ENCODE measurements at regions not wholly inside any gene's neighbourhood (a gene's known extent, or its start where the extent isn't known, plus 50 kb on each side); places are given as distances from the start of the nearest gene placed in this dataset.

GRCh38 chr1:81703391-81703755 lies 97.4 kb upstream of the ADGRL2 start:
- TF ChIP-seq POLR2AphosphoS5 (IDR thresholded peaks at IDR 0.05) = no peak
- Histone ChIP-seq H3F3A (ENCODE audit: insufficient read depth, low read length, poor library complexity, severe bottlenecking) (no peaks in the 10 kb centered on the region), H3K27ac (ENCODE audit: low read length) (no peak overlapping the region), H3K9me2 (ENCODE audit: insufficient read depth, low read length) (no peaks in the 10 kb centered on the region), H2AFZ (ENCODE audit: low read depth, low read length) (no peak overlapping the region), H3K79me2 (replicated peaks; ENCODE audit: insufficient read depth, low read length) (no peaks in the 10 kb centered on the region), H3K4me3 (ENCODE audit: low read length) (no peak overlapping the region), H3K4me2 (ENCODE audit: low read length) (no peak overlapping the region), H3K9me3 (ENCODE audit: low read length) (no peaks in the 10 kb centered on the region), H3K27me3 (ENCODE audit: insufficient read depth, low read depth, low read length) (no peaks in the 10 kb centered on the region), H4K20me1 (ENCODE audit: insufficient read depth) (no peaks in the 10 kb centered on the region), H3K36me3 (ENCODE audit: insufficient read depth, low read length) (no peaks in the 10 kb centered on the region), H3K9ac (ENCODE audit: low read length) (no peak overlapping the region)

- TF ChIP-seq SMC3 (conservative IDR thresholded peaks at IDR 0.05; ENCODE audit: poor library complexity) = no peak
- TF ChIP-seq EZH2 (IDR thresholded peaks at IDR 0.05; ENCODE audit: borderline replicate concordance, insufficient read depth, low read length, poor library complexity, severe bottlenecking) = no peak
- TF ChIP-seq MXI1 (conservative IDR thresholded peaks at IDR 0.05; ENCODE audit: poor library complexity, severe bottlenecking) = no peak
- no peak for TF ChIP-seq POLR2AphosphoS5 (IDR thresholded peaks at IDR 0.05)
- TF ChIP-seq TAF1 (IDR thresholded peaks at IDR 0.05; ENCODE audit: low read depth) = no peak
- no peak for TF ChIP-seq RAD21 (conservative IDR thresholded peaks at IDR 0.05)
- TF ChIP-seq EP300 (conservative IDR thresholded peaks at IDR 0.05; ENCODE audit: poor library complexity, severe bottlenecking) = no peak
- TF ChIP-seq REST (IDR thresholded peaks at IDR 0.05; ENCODE audit: borderline replicate concordance) = no peak
- TF ChIP-seq CTCF (IDR thresholded peaks at IDR 0.05; ENCODE audit: poor library complexity, severe bottlenecking) = no peak
Observed at GRCh38 chr1:81702903-81703302, 97.8 kb upstream of the ADGRL2 start.

More at GRCh38 chr1:81702903-81703302, 97.8 kb upstream of the ADGRL2 start:
- Histone ChIP-seq H3K9ac (ENCODE audit: low read length) (no peak overlapping the region), H2AFZ (ENCODE audit: low read depth, low read length) (no peak overlapping the region), H3K27ac (ENCODE audit: low read length) (no peak overlapping the region), H3K36me3 (ENCODE audit: insufficient read depth, low read length) (no peaks in the 10 kb centered on the region), H3K9me2 (ENCODE audit: insufficient read depth, low read length) (no peaks in the 10 kb centered on the region), H3K4me2 (ENCODE audit: low read length) (no peak overlapping the region), H3K4me3 (ENCODE audit: low read length) (no peak overlapping the region), H3K27me3 (ENCODE audit: insufficient read depth, low read depth, low read length) (no peaks in the 10 kb centered on the region), H4K20me1 (ENCODE audit: insufficient read depth) (no peaks in the 10 kb centered on the region), H3K79me2 (replicated peaks; ENCODE audit: insufficient read depth, low read length) (no peaks in the 10 kb centered on the region), H3F3A (ENCODE audit: insufficient read depth, low read length, poor library complexity, severe bottlenecking) (no peaks in the 10 kb centered on the region), H3K9me3 (ENCODE audit: low read length) (no peaks in the 10 kb centered on the region)

Data from neural cell (in vitro differentiated cells).